ENCODE measurements at regions not wholly inside any gene's neighbourhood (a gene's known extent, or its start where the extent isn't known, plus 50 kb on each side); places are given as distances from the start of the nearest gene placed in this dataset.

DNA sequence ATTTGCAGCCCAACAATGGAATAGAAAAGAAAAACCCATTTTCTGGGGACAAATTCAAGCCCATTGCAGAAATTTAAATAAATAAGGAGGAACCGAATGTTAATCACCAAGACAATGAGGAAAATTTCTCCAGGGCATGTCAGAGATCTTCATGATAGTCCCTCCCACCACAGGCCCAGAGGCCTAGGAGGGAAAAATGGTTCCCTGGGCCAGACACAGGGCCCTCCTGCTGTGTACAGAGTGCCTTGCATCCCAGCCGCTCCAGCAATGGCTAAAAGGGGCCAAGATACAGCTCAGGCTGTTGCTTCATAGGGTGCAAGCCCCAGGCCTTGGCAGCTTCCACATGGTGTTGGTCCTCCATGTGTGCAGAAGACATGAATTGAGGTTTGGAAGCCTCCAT, 73.4 kb upstream of the FOXE1 start:
- Histone ChIP-seq H3K4me3 (no peak overlapping the region), H3K4me1 (replicated peaks in 1 of 2) (no peaks in the 10 kb centered on the region), H3K27me3 (peaks cover 12% of the 10 kb centered on the region), H3K36me3 (replicated peaks in 1 of 2) (no peaks in the 10 kb centered on the region), H3K9me3 (replicated peaks in 1 of 3) (no peaks in the 10 kb centered on the region), H3K27ac (no peak overlapping the region)
- TF ChIP-seq, protein P1, sequence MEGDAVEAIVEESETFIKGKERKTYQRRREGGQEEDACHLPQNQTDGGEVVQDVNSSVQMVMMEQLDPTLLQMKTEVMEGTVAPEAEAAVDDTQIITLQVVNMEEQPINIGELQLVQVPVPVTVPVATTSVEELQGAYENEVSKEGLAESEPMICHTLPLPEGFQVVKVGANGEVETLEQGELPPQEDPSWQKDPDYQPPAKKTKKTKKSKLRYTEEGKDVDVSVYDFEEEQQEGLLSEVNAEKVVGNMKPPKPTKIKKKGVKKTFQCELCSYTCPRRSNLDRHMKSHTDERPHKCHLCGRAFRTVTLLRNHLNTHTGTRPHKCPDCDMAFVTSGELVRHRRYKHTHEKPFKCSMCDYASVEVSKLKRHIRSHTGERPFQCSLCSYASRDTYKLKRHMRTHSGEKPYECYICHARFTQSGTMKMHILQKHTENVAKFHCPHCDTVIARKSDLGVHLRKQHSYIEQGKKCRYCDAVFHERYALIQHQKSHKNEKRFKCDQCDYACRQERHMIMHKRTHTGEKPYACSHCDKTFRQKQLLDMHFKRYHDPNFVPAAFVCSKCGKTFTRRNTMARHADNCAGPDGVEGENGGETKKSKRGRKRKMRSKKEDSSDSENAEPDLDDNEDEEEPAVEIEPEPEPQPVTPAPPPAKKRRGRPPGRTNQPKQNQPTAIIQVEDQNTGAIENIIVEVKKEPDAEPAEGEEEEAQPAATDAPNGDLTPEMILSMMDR (IDR thresholded peaks at IDR 0.05): no peak
- TF ChIP-seq POLR2A (IDR thresholded peaks at IDR 0.05): no peak
- intact Hi-C loops (cut with DNase I): no loop called here
- 83 to 88% (median 85%) methylated on average over 1 to 2 of the region's 2 CpGs for WGBS, 4 donors
- no peak for DNase-seq

DNA sequence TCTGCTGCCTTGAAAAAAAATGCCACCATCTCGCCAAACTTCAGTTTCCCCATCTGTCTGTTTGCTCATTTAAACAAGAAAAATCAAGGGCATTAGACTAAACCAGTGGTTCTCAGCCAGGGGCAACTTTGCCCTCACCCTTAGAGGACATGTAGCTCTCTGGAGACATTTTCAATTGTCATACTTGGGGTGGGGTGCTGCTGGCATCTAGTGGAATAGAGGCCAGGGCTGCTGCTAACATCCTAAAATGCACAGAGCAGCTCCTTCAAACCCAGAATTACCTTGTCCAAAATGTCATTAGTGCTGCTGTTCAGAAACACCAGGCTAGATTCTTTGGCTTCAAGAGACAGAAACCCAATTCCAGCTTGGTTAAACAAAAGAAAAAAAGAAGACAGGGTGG, 71.1 kb upstream of the FOXE1 start:
- 45 to 61% (median 51%) methylated on average over 1 of the region's 1 CpG for WGBS, 4 donors
- TF ChIP-seq, protein P1 (IDR thresholded peaks at IDR 0.05): no peak
- TF ChIP-seq POLR2A (IDR thresholded peaks at IDR 0.05): no peak
- Histone ChIP-seq H3K27ac (no peak overlapping the region), H3K36me3 (replicated peaks in 1 of 2) (no peaks in the 10 kb centered on the region), H3K27me3 (peaks cover 12% of the 10 kb centered on the region), H3K4me3 (no peak overlapping the region), H3K9me3 (replicated peaks in 1 of 3) (no peaks in the 10 kb centered on the region), H3K4me1 (replicated peaks in 1 of 2) (no peaks in the 10 kb centered on the region)
- intact Hi-C loops (cut with DNase I): no loop called here
- DNase-seq: no peak

DNA sequence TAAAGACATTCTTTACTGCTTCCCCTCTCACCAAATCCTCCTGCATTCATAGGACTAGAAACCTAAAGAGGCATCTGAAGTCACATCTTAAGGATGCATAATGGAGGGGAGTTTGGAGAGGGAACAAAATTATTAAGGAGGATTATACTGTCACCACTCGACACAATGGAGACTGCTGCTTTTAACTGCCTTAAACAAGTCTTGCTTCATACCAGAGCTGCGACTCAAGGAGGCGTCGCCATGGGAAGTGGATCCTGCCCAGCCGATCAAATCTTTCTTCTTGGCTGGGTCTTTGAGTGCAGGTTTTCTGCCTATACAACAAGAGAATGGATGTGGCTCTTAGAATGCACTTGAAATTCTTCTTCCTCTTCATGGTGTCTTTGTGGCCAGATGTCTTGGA, 66.7 kb upstream of the FOXE1 start:
- intact Hi-C loops (cut with DNase I): no loop called here
- TF ChIP-seq, protein P1 (IDR thresholded peaks at IDR 0.05): no peak
- no peak for TF ChIP-seq POLR2A (IDR thresholded peaks at IDR 0.05)
- 63 to 72% (median 69%) methylated on average over 5 of the region's 5 CpGs for WGBS, 4 donors

DNA sequence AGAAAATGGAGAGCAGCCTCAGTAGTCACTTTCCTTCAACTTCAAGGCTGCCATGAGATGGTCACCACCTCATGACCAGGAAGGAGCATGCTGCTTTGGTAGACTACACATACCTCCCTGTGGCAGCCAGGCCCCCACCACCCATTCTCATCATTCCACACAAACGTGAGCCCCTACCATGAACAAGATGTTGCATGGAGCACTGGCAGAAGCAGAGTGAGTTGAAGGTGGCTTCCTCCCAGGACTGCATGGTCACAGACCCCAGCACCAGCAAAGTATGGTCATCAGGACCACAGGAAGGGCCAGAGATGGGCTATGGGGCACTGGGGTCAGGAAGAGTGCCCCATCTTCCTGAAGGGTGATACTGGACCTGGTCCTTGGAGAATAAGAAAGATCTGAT, 65.5 kb upstream of the FOXE1 start:
- H3K36me3 ChIP-seq (replicated peaks in 1 of 2): no peaks in the 10 kb centered on the region
- H3K9me3 ChIP-seq (replicated peaks in 1 of 3): no peaks in the 10 kb centered on the region
- H3K27ac ChIP-seq: no peak overlapping the region
- 43 to 80% (median 77%) methylated on average over 1 of the region's 1 CpG for WGBS, 4 donors
- H3K4me3 ChIP-seq: no peak overlapping the region
- TF ChIP-seq, protein P1 (IDR thresholded peaks at IDR 0.05): no peak
- no peak for TF ChIP-seq POLR2A (IDR thresholded peaks at IDR 0.05)
- no peaks in the 10 kb centered on the region for H3K4me1 ChIP-seq (replicated peaks in 1 of 2)
- DNase-seq: no peak
- intact Hi-C loops (cut with DNase I): no loop called here
- peaks cover 6% of the 10 kb centered on the region for H3K27me3 ChIP-seq

More for the DNA sequence above, 66.7 kb upstream of the FOXE1 start:
- Histone ChIP-seq H3K27ac (no peak overlapping the region), H3K9me3 (replicated peaks in 1 of 3) (no peaks in the 10 kb centered on the region), H3K4me3 (no peak overlapping the region), H3K36me3 (replicated peaks in 1 of 2) (no peaks in the 10 kb centered on the region), H3K4me1 (replicated peaks in 1 of 2) (no peaks in the 10 kb centered on the region), H3K27me3 (peaks cover 6% of the 10 kb centered on the region)
- no peak for DNase-seq
